ENCODE measurements at regions not wholly inside any gene's neighbourhood (a gene's known extent, or its start where the extent isn't known, plus 50 kb on each side); places are given as distances from the start of the nearest gene placed in this dataset.

GRCh38 chr1:38285807-38286530 lies 239.4 kb upstream of the POU3F1 start:
- TF ChIP-seq POLR2AphosphoS5 (IDR thresholded peaks at IDR 0.05; ENCODE audit: low read depth, low read length) (no peak), POLR2A (IDR thresholded peaks at IDR 0.05; ENCODE audit: low read depth, low read length) (no peak), TAF1 (IDR thresholded peaks at IDR 0.05; ENCODE audit: low read depth, low read length) (no peak)

All from GM12891 (cell line).